ENCODE measurements at regions not wholly inside any gene's neighbourhood (a gene's known extent, or its start where the extent isn't known, plus 50 kb on each side); places are given as distances from the start of the nearest gene placed in this dataset.

- TF ChIP-seq HMGXB4 (CRISPR knock-in tag; IDR thresholded peaks at IDR 0.05; ENCODE audit: borderline replicate concordance in 1 of 2, low read depth in 1 of 2) (no peak), KDM6A (CRISPR knock-in tag; IDR thresholded peaks at IDR 0.05; ENCODE audit: low read depth) (no peak), ZNF318 (CRISPR knock-in tag; IDR thresholded peaks at IDR 0.05) (no peak), RCOR2 (CRISPR knock-in tag; IDR thresholded peaks at IDR 0.05) (no peak), POLR2A (IDR thresholded peaks at IDR 0.05; ENCODE audit: insufficient read depth in 1 of 2, low read depth in 2 of 2, low read length in 2 of 2) (no peak), ZNF138 (CRISPR knock-in tag; IDR thresholded peaks at IDR 0.05; ENCODE audit: low read depth) (no peak), CBX2 (IDR thresholded peaks at IDR 0.05; ENCODE audit: low read depth, low read length) (no peak), CBX2 (CRISPR knock-in tag; IDR thresholded peaks at IDR 0.05; ENCODE audit: low read depth) (no peak), ZNF354B (CRISPR knock-in tag; IDR thresholded peaks at IDR 0.05) (no peak), ZNF160 (CRISPR knock-in tag; IDR thresholded peaks at IDR 0.05) (no peak)
Measured at GRCh38 chr6:99185525-99185924, 163.9 kb downstream of the FAXC start.
